Activated B cell treated with CpG ODN at 0.5 μM for 24 hours (primary cell): ENCODE measurements at regions not wholly inside any gene's neighbourhood (a gene's known extent, or its start where the extent isn't known, plus 50 kb on each side); places are given as distances from the start of the nearest gene placed in this dataset.

ENCODE experiments used
- ATAC-seq: fragments of 200-7000 bp; cut with Tn5 transposase; one replicate; pipeline ENCODE4 v1.10.0; 2021; ENCODE audit warnings: low read depth, mild to moderate bottlenecking, moderate library complexity
- CTCF ChIA-PET: fragments of 350-600 bp; sonication (Branson Sonifier 250); formaldehyde crosslinking; loops from one replicate; lab custom pipeline; 2021; ENCODE audit warnings: antibody characterized with exemption; lab: Charles Lee
- POLR2A ChIA-PET: fragments of 350-600 bp; sonication (Branson Sonifier 250); formaldehyde crosslinking; loops from one replicate; lab custom pipeline; 2021; ENCODE audit warnings: antibody characterized with exemption; lab: Charles Lee
- DNase-seq: peaks from one replicate; pipeline ENCODE4 v3.0.0; 2022
- H3K27ac Mint-ChIP-seq: one replicate; pipeline ENCODE4 v1.8.0; 2020; ENCODE audit warnings: mixed read lengths
- H3K27me3 Mint-ChIP-seq: one replicate; pipeline ENCODE4 v1.8.0; 2021; ENCODE audit warnings: mixed read lengths
- H3K36me3 Mint-ChIP-seq: one replicate; pipeline ENCODE4 v1.8.0; 2021; ENCODE audit warnings: low read depth, mixed read lengths
- H3K4me1 Mint-ChIP-seq: one replicate; pipeline ENCODE4 v1.8.0; 2021; ENCODE audit warnings: mixed read lengths
- H3K4me3 Mint-ChIP-seq: one replicate; pipeline ENCODE4 v1.8.0; 2020; ENCODE audit warnings: mild to moderate bottlenecking, mixed read lengths
- H3K9me3 Mint-ChIP-seq: one replicate; pipeline ENCODE4 v1.8.0; 2020; ENCODE audit warnings: mixed read lengths
- CTCF ChIP-seq: fragments of 200-600 bp; IDR thresholded peaks from one replicate; pipeline ENCODE4 v1.8.0; 2022; ENCODE audit warnings: antibody characterized with exemption, mild to moderate bottlenecking
- intact Hi-C: fragments of 100-400 bp; cut with micrococcal nuclease; formaldehyde crosslinking; loops from one replicate; pipeline ENCODE4 v1.15.1; 2024

DNA sequence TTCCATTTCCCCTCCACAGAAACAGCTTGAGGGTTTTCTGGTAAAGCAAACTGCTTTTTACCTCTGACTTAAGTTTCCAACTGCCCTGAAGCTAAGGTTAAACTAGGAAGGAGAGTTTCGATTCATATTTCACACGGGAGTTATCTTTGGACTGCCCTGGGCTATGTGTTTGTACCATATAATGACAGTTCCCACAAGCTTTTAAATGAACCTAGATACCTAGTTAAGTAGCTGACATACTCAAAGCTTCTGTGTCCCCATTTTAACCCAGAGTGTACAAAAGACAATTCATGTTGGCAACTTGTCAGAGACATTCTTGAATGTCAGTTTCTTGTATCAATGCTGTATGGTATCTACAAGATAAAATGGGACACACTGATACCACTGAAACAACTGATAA lies 1296.6 kb upstream of the IGFBP7 start:
- POLR2A ChIA-PET: no interaction called here
- CTCF ChIA-PET: no interaction called here
- ATAC-seq (no peak), DNase-seq (no peak)
- no peak for TF ChIP-seq CTCF
- peaks cover 8% of the 10 kb centered on the region for H3K9me3 Mint-ChIP-seq
- no peak overlapping the region for H3K27ac Mint-ChIP-seq
- no peaks in the 10 kb centered on the region for H3K27me3 Mint-ChIP-seq
- H3K4me1 Mint-ChIP-seq: no peaks in the 10 kb centered on the region
- no peak overlapping the region for H3K4me3 Mint-ChIP-seq
- intact Hi-C loops: no loop called here
- no peaks in the 10 kb centered on the region for H3K36me3 Mint-ChIP-seq

DNA sequence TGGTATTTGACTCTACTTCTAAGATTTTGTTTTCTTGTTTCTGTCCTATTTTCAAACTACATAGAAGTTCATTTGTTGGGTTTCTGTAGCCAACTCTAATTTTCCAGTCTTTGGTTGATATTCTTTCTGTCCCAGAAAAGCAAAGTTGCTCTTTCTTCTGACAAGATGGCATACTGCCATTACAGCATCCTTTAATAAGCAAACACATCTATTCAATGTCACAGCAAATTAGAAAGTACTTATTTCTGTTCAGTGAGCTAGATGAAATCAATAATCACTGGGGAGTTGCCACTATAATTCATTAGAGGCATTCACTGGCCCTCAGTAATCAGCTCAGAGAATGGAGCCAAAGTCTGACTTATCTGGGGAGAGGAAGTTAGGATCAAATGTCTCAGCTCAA lies 1258.0 kb upstream of the IGFBP7 start:
- DNase-seq (no peak), ATAC-seq (no peak)
- Mint-ChIP-seq H3K4me3 (no peak overlapping the region), H3K4me1 (no peaks in the 10 kb centered on the region), H3K36me3 (no peaks in the 10 kb centered on the region), H3K9me3 (peaks cover 9% of the 10 kb centered on the region), H3K27me3 (no peaks in the 10 kb centered on the region), H3K27ac (no peak overlapping the region)
- no peak for TF ChIP-seq CTCF
- POLR2A ChIA-PET: no interaction called here
- CTCF ChIA-PET: no interaction called here
- intact Hi-C loops: no loop called here

- Mint-ChIP-seq H3K4me3 (no peak overlapping the region), H3K9me3 (peaks cover 12% of the 10 kb centered on the region), H3K36me3 (no peaks in the 10 kb centered on the region), H3K27ac (no peak overlapping the region), H3K27me3 (no peaks in the 10 kb centered on the region), H3K4me1 (no peaks in the 10 kb centered on the region)
- TF ChIP-seq CTCF: no peak
- POLR2A ChIA-PET: no interaction called here
- intact Hi-C loops: no loop called here
- DNase-seq (no peak), ATAC-seq (no peak)
- CTCF ChIA-PET: no interaction called here
Measured at GRCh38 chr4:58360354-58361133, 1250.4 kb upstream of the IGFBP7 start.

- no peak for TF ChIP-seq CTCF
- Mint-ChIP-seq H3K27me3 (no peaks in the 10 kb centered on the region), H3K4me3 (no peak overlapping the region), H3K27ac (no peak overlapping the region), H3K4me1 (no peaks in the 10 kb centered on the region), H3K36me3 (no peaks in the 10 kb centered on the region), H3K9me3 (peaks cover 11% of the 10 kb centered on the region)
- ATAC-seq: no peak
- intact Hi-C loops: no loop called here
- ChIA-PET CTCF (no interaction called here), POLR2A (no interaction called here)
- no peak for DNase-seq
Measured at GRCh38 chr4:58359590-58359989, 1249.4 kb upstream of the IGFBP7 start.

- POLR2A ChIA-PET: no interaction called here
- ATAC-seq: no peak
- Mint-ChIP-seq H3K27ac (no peak overlapping the region), H3K9me3 (peaks cover 11% of the 10 kb centered on the region), H3K4me3 (no peak overlapping the region), H3K27me3 (no peaks in the 10 kb centered on the region), H3K4me1 (no peaks in the 10 kb centered on the region), H3K36me3 (no peaks in the 10 kb centered on the region)
- CTCF ChIA-PET: no interaction called here
- DNase-seq: no peak
- intact Hi-C loops: no loop called here
- TF ChIP-seq CTCF: no peak
Measured at GRCh38 chr4:58357947-58358346, 1247.8 kb upstream of the IGFBP7 start.
